Esophagus (tissue), 2 donors: ENCODE measurements at regions not wholly inside any gene's neighbourhood (a gene's known extent, or its start where the extent isn't known, plus 50 kb on each side); places are given as distances from the start of the nearest gene placed in this dataset.

ENCODE experiments used
- H3K27ac ChIP-seq, 2 donors: one replicate each; pipeline ENCODE4 v1.5.1; 2013; ENCODE audit warnings: low read depth in 2 of 2, mild to moderate bottlenecking in 2 of 2, inconsistent platforms in 1 of 2, low read length in 1 of 2, moderate library complexity in 1 of 2
- H3K27me3 ChIP-seq, 2 donors: one replicate each; pipeline ENCODE4 v1.6.1; 2013; ENCODE audit warnings: low read length in 2 of 2, control low read depth in 1 of 2, mild to moderate bottlenecking in 1 of 2; ENCODE audit not compliant: insufficient read depth in 2 of 2, control insufficient read depth in 1 of 2
- H3K36me3 ChIP-seq, 2 donors: one replicate each; pipeline ENCODE4 v1.6.1; 2013; ENCODE audit warnings: low read length in 1 of 2; ENCODE audit not compliant: control insufficient read depth in 2 of 2, insufficient read depth in 2 of 2
- H3K4me1 ChIP-seq, 2 donors: one replicate each; pipeline ENCODE4 v1.6.1; 2013; ENCODE audit warnings: low read length in 1 of 2; ENCODE audit not compliant: control insufficient read depth in 2 of 2, insufficient read depth in 2 of 2
- H3K4me3 ChIP-seq, 2 donors: one replicate each; pipeline ENCODE4 v1.5.1; 2013; ENCODE audit warnings: low read length in 2 of 2, mild to moderate bottlenecking in 2 of 2, low read depth in 1 of 2, moderate library complexity in 1 of 2
- H3K9me3 ChIP-seq, 2 donors: one replicate each; pipeline ENCODE4 v1.6.1; 2013; ENCODE audit warnings: mild to moderate bottlenecking in 2 of 2, low read depth in 1 of 2, low read length in 1 of 2, moderate library complexity in 1 of 2; ENCODE audit not compliant: control insufficient read depth in 2 of 2, insufficient read depth in 1 of 2
- WGBS, 2 donors: extraction: QIAGEN DNeasy Blood & Tissue Kit; methylation state at CpG; one replicate each; pipeline ENCODE4 v1.1.7; 2013; 5-methylcytosine and 5-hydroxymethylcytosine counted together
- donor health status: healthy with polysubstance abuse.
- donor health status: Bipolar disorder and iron deficiency.

DNA sequence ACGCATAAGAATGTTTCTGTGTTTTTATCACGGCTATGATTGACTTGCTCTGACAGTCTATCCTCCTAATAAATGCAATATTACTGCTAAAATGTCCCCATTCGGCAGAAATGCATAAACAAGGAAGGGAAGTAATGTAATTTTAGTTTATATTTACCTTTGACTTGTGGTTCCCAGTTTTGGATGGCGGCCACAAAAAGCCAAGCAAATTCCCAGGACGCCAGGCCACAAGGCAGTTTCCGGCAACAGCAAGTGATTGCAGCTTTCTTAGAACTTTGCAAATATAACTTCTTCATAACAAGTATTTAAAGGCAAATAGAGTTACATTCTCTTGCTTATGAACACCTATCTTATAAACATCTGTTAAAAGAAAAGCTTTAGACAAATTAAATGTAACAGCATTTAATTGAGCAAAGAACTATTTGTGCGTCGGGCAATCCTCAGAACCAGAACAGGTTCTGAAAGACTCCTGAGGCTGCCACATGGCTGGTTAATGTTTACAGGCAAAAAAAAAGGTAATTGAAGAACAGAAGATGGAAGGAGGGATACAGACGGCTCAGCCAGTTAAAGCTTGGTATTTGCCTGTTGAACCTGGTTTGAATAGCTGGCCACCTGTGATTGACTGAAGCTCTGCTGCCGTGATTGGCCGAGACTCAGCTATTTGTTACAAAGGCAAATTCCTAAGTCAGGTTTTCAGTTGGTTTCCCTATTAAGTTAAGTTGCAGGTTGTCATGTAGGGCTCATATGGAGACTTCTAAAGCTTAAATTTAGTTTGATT, 80.8 kb downstream of the C21orf91 start:
- no peak overlapping the region for H3K4me3 ChIP-seq
- H3K27ac ChIP-seq, result no peak overlapping the region
- WGBS, 2 donors, result 79 to 81% methylated on average over 11 of the region's 11 CpGs

DNA sequence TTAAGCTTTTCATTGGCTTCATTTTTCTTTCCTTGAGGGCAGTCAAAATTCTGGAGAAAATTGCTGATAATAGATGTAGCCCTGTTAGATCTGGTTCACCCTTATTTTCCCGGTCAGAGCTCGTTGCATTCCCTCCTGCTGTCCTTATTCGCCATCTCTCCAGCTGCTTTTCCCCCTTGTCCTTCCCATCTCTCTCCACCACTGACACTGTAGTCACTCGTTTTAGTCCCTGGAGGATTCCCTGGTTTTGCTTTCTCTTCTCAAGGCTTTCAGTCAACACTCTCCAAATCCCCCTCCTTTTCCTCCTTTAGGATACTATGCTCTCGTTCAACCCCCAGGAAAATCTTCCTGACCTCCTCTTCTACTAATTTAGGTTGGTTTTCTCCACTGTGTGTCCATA, 83.1 kb downstream of the C21orf91 start:
- H3K9me3 ChIP-seq, result no peaks in the 10 kb centered on the region
- WGBS, 2 donors, result 75 to 84% methylated on average over 5 of the region's 5 CpGs

More for the DNA sequence above, 80.8 kb downstream of the C21orf91 start:
- H3K9me3 ChIP-seq, result no peaks in the 10 kb centered on the region
- H3K36me3 ChIP-seq, result no peaks in the 10 kb centered on the region
- peaks cover 0 to 2% of the 10 kb centered on the region in 2 donors for H3K4me1 ChIP-seq
- no peaks in the 10 kb centered on the region for H3K27me3 ChIP-seq

DNA sequence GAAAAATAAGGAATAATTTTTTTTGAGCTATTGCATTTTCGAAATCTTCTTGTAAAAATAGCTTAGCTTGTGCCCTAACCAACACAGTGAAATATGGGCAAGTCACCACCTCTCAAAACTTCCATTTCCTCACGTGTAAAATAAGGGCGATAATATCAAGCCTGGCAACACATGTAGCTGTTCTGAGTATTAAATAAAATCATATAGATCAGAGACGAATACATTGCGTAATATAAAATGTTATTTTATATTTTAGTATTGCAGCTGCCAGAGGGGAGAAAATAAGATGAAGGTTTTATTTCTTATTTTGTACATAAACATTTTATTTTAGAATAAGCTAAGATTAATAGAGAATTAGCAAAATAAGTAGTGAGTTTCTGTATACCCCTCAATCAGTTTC, 85.9 kb downstream of the C21orf91 start:
- no peaks in the 10 kb centered on the region for H3K9me3 ChIP-seq
- no peak overlapping the region for H3K27ac ChIP-seq
- H3K27me3 ChIP-seq, result no peaks in the 10 kb centered on the region
- no peaks in the 10 kb centered on the region for H3K36me3 ChIP-seq
- 86 to 92% methylated on average over 5 of the region's 5 CpGs for WGBS, 2 donors
- no peaks in the 10 kb centered on the region for H3K4me1 ChIP-seq
- H3K4me3 ChIP-seq, result no peak overlapping the region

More for the DNA sequence above, 83.1 kb downstream of the C21orf91 start:
- H3K27me3 ChIP-seq, result no peaks in the 10 kb centered on the region
- H3K36me3 ChIP-seq, result no peaks in the 10 kb centered on the region
- H3K27ac ChIP-seq, result no peak overlapping the region
- H3K4me3 ChIP-seq, result no peak overlapping the region
- no peaks in the 10 kb centered on the region for H3K4me1 ChIP-seq

DNA sequence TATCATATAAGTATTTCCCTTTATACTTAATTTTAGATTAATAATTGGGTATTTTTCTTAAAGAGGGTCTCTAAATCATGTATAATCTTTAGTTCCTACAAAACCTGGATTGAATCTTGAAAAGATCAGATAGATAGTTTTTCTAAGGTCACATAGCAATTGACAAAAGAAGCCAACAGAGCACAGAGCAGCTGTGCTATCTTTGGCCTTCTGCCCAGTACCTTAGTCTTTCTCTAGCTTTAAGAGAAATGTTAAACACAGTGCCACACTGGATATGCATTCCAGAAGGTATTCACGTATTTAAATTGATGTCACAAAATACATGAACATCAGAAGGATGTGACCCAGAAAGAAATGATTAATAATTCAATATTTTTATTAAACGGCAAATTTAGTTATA, 86.8 kb downstream of the C21orf91 start:
- Histone ChIP-seq H3K4me1 (no peaks in the 10 kb centered on the region), H3K9me3 (no peaks in the 10 kb centered on the region), H3K36me3 (no peaks in the 10 kb centered on the region), H3K27ac (no peak overlapping the region), H3K4me3 (no peak overlapping the region), H3K27me3 (no peaks in the 10 kb centered on the region)
- 43 to 46% methylated on average over 2 of the region's 2 CpGs for WGBS, 2 donors

DNA sequence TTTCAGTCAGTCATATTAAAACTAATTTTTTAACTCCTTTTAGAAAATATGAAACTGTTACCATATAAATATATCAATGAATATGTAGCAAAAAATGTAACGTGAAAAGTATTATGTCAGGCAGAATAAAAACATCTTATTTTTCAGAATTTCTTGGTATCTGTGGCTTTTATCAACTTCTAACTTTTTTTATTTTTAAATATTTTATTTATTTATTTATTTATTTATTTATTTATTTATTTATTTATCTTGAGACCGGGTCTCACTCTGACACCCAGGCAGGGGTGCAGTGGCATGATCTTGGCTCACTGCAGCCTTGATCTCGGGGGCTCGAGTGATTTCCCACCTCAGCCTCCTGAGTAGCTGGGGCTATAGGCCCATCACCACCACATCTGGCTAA, 87.6 kb downstream of the C21orf91 start:
- H3K4me3 ChIP-seq, result no peak overlapping the region

DNA sequence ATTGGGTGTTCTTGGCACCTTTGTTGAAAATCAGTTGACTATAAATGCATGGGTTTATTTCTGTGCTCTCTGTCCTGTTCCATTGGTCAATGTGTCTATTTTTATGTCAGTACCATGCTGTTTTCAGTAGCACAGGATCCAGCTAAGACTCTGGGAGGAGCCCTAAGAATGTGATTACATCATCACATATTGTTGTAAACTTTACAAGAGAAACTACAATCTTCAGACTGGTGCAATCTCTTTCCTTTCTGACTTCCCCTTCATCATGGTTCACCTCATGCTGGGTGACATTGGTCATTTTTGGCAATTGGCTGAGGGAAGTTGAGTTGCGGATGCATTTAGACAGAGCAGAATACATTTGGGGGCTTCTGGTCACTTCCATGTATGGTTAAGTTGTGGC, 88.4 kb downstream of the C21orf91 start:
- H3K36me3 ChIP-seq, result no peaks in the 10 kb centered on the region
- no peaks in the 10 kb centered on the region for H3K9me3 ChIP-seq
- H3K4me1 ChIP-seq, result peaks cover 0 to 2% of the 10 kb centered on the region in 2 donors
- no peak overlapping the region for H3K4me3 ChIP-seq
- WGBS, 2 donors, result 87 to 89% methylated on average over 1 of the region's 1 CpG
- H3K27ac ChIP-seq, result no peak overlapping the region
- H3K27me3 ChIP-seq, result no peaks in the 10 kb centered on the region

More for the DNA sequence above, 87.6 kb downstream of the C21orf91 start:
- Histone ChIP-seq H3K27me3 (no peaks in the 10 kb centered on the region), H3K4me1 (no peaks in the 10 kb centered on the region), H3K9me3 (no peaks in the 10 kb centered on the region), H3K27ac (no peak overlapping the region), H3K36me3 (no peaks in the 10 kb centered on the region)
- 93 to 95% methylated on average over 4 of the region's 4 CpGs for WGBS, 2 donors

DNA sequence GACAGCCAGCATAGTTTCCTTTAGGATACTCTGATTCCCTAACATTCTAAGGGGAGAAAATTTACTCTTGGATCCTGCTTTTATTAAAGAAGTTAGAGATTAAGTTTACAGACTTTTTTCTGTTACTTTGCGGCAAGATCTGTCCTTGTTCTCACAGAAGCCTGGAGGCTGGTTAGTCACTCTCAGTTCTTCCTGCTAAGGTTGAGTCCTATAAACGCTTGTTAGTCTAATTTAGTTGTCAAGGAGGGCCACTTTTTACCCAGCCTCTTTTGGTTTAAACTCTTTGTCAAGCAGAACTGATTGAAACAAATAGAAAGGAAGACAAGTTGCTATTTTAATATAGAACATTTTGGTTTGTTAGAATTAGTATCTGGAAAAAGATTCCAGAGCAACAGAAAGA, 89.7 kb downstream of the C21orf91 start:
- H3K4me1 ChIP-seq, result peaks cover 0 to 2% of the 10 kb centered on the region in 2 donors
- no peaks in the 10 kb centered on the region for H3K36me3 ChIP-seq
- no peaks in the 10 kb centered on the region for H3K27me3 ChIP-seq
- no peak overlapping the region for H3K4me3 ChIP-seq
- H3K9me3 ChIP-seq, result no peaks in the 10 kb centered on the region
- WGBS, 2 donors, result 62 to 63% methylated on average over 2 of the region's 2 CpGs
- H3K27ac ChIP-seq, result no peak overlapping the region

DNA sequence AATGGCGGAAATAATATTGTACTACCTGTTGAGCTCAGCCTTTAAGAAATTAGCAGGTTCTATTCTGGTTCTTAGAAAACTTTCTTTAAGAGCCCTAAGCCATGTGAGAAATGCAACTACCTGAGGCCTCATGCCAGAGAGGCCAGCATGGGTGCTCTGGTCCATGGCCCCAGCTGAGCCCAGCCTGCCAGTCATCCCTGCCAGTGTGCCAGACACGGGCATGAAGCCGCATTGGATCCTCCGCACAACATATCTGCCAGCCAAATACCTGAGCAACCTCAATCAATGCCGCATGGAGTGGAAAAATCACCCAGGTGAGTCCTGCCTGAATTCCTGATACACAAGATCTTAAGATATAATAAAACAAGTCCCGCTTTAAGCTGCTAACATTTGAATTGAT, 91.8 kb downstream of the C21orf91 start:
- Histone ChIP-seq H3K27me3 (no peaks in the 10 kb centered on the region), H3K36me3 (no peaks in the 10 kb centered on the region), H3K27ac (no peak overlapping the region), H3K9me3 (no peaks in the 10 kb centered on the region), H3K4me3 (no peak overlapping the region), H3K4me1 (peaks cover 0 to 2% of the 10 kb centered on the region in 2 donors)
- WGBS, 2 donors, result 60 to 83% methylated on average over 6 of the region's 6 CpGs

DNA sequence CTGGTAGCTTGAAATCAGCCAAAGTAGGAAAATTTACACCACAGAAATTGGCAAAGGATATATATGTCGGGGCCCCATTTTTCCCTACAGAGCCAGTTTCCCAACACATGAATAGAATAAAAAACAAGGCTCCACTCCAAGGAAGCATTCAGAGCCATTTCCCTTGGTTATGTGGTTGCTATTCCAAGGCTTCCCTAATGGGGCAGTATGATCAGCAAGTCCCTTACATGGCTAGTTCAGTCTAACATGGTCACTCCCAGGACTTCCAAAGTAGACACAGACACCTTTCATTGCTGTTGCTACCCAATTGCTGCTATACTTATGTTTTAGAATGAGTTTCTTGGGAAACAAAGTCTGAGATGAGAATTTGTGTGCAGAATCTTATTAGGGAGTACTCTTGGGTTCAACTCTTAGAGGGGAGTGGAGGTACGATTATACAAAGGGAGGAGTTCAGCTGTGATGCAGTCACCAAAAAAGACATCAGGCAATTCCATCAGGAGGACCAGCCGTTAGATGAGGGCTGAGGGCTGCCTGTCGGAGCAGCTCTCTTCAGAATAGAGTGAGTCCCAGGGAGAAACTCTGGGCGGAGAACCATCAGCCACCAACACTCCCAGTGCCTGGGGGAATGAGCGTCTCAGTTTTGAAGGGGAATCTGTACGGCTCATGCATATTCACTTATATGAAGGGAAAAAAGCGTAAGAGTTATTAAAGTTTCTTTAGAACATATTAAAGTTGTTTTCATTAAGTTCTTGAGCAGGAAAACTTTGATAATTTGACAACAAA, 92.9 kb downstream of the C21orf91 start:
- Histone ChIP-seq H3K27ac (no peak overlapping the region), H3K27me3 (no peaks in the 10 kb centered on the region), H3K4me3 (no peak overlapping the region), H3K4me1 (peaks cover 0 to 2% of the 10 kb centered on the region in 2 donors), H3K9me3 (no peaks in the 10 kb centered on the region), H3K36me3 (no peaks in the 10 kb centered on the region)
- WGBS, 2 donors, result 90 to 93% methylated on average over 8 of the region's 8 CpGs
